MCF 10A (cell line): ENCODE measurements at regions not wholly inside any gene's neighbourhood (a gene's known extent, or its start where the extent isn't known, plus 50 kb on each side); places are given as distances from the start of the nearest gene placed in this dataset.

Experiments used
- BruUV-seq: library from RNA; stranded (reverse); fragments of 400-500 nt; replicated peaks from 2 replicates; lab custom pipeline; 2021; lab: Mats Ljungman, UMichigan
- CTCF ChIA-PET: fragments of 300-600 bp; sonication (Branson Sonifier 250); formaldehyde crosslinking; extraction: SDS; loops from one replicate; lab custom pipeline; 2021; ENCODE audit warnings: antibody characterized with exemption, inconsistent platforms; lab: Yijun Ruan, JAX
- POLR2A ChIA-PET: fragments of 300-600, 350-650 bp; sonication (Branson Sonifier 250); formaldehyde crosslinking; extraction: SDS; loops from one replicate; lab custom pipeline; 2020; ENCODE audit warnings: antibody characterized with exemption, inconsistent platforms; lab: Yijun Ruan, JAX
- DNase-seq: peaks from one replicate; pipeline ENCODE4 v3.0.0-alpha.2; 2018; ENCODE audit not compliant: unreplicated experiment
- H3K27ac Mint-ChIP-seq: one replicate; pipeline ENCODE4 v1.8.0; 2022; ENCODE audit warnings: mild to moderate bottlenecking, low read depth, mixed read lengths; ENCODE audit not compliant: unreplicated experiment
- H3K27me3 Mint-ChIP-seq: one replicate; pipeline ENCODE4 v1.8.0; 2022; ENCODE audit warnings: mixed read lengths; ENCODE audit not compliant: insufficient read depth, unreplicated experiment
- H3K36me3 Mint-ChIP-seq: one replicate; pipeline ENCODE4 v1.8.0; 2022; ENCODE audit warnings: mild to moderate bottlenecking, moderate library complexity, mixed read lengths; ENCODE audit not compliant: insufficient read depth, unreplicated experiment
- H3K4me1 Mint-ChIP-seq: one replicate; pipeline ENCODE4 v1.8.0; 2022; ENCODE audit warnings: mixed read lengths; ENCODE audit not compliant: insufficient read depth, unreplicated experiment
- H3K4me3 Mint-ChIP-seq: one replicate; pipeline ENCODE4 v1.8.0; 2022; ENCODE audit warnings: mild to moderate bottlenecking, moderate library complexity, mixed read lengths; ENCODE audit not compliant: unreplicated experiment
- H3K9me3 Mint-ChIP-seq: one replicate; pipeline ENCODE4 v1.8.0; 2022; ENCODE audit warnings: mixed read lengths; ENCODE audit not compliant: unreplicated experiment
- intact Hi-C: fragments of 100-400 bp; cut with micrococcal nuclease; formaldehyde crosslinking; loops from 2 replicates; pipeline ENCODE4 v1.14.1; 2022
- TF ChIP-seq, protein P1 (sequence below): fragments of 200-600 bp; IDR thresholded peaks from one replicate; pipeline ENCODE4 v1.8.0; 2022; ENCODE audit warnings: antibody characterized with exemption, mild to moderate bottlenecking; ENCODE audit not compliant: unreplicated experiment

DNA sequence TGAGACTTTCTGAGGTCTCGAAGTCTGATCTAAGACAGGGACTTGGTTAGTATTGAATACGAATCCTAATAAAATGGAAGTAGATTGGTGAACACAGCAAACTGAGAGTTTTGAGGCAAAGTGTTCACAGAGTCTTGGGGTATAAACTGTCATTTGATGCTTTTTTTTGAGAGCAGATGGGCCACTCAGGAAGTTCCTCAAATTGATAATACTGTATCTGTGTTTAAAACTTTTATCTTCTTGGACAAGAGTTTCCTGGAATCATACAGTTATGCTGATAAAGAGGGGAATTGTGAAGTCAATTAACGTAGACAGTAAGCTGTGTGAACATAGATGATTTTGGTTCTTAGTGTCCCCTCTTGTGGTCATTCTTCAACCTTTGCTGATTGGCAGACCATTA is 80.0 kb upstream of the CLPB start:
- no TSS peak for BruUV-seq
- no peaks in the 10 kb centered on the region for H3K4me1 Mint-ChIP-seq
- no peak overlapping the region for H3K27ac Mint-ChIP-seq
- H3K4me3 Mint-ChIP-seq: no peak overlapping the region
- TF ChIP-seq, protein P1, sequence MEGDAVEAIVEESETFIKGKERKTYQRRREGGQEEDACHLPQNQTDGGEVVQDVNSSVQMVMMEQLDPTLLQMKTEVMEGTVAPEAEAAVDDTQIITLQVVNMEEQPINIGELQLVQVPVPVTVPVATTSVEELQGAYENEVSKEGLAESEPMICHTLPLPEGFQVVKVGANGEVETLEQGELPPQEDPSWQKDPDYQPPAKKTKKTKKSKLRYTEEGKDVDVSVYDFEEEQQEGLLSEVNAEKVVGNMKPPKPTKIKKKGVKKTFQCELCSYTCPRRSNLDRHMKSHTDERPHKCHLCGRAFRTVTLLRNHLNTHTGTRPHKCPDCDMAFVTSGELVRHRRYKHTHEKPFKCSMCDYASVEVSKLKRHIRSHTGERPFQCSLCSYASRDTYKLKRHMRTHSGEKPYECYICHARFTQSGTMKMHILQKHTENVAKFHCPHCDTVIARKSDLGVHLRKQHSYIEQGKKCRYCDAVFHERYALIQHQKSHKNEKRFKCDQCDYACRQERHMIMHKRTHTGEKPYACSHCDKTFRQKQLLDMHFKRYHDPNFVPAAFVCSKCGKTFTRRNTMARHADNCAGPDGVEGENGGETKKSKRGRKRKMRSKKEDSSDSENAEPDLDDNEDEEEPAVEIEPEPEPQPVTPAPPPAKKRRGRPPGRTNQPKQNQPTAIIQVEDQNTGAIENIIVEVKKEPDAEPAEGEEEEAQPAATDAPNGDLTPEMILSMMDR: no peak
- intact Hi-C loops: no loop called here
- no peaks in the 10 kb centered on the region for H3K27me3 Mint-ChIP-seq
- no peaks in the 10 kb centered on the region for H3K36me3 Mint-ChIP-seq
- DNase-seq: no peak
- ChIA-PET POLR2A (no interaction called here), CTCF (interaction anchor here (1.2 kb wide), 1 partner anchor 21 kb away, joined by 3 read pairs; no protein-coding TSS in a partner anchor)
- H3K9me3 Mint-ChIP-seq: peaks cover 17% of the 10 kb centered on the region

DNA sequence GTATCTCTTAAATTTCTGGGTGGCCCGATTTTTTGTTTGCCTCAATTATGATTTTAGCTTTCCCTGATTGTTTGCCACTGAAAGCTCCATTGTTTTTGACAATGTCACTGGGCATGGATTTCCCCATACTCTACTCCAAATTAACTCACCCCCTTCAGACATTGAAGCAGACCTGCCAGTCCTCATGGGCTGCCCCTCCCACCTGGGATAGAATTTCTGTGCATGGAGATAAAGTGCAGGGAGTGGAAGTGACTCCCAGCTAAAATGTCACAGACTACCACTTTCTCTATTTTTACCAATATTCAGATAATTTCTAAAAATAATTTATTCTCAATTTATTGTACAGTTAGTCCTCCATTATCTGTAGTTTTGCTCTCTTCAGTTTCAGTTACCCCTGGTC is 79.1 kb upstream of the CLPB start:
- H3K4me1 Mint-ChIP-seq: no peaks in the 10 kb centered on the region
- intact Hi-C loops: no loop called here
- BruUV-seq: no TSS peak
- TF ChIP-seq, protein P1: no peak
- no peak overlapping the region for H3K27ac Mint-ChIP-seq
- peaks cover 17% of the 10 kb centered on the region for H3K9me3 Mint-ChIP-seq
- no peaks in the 10 kb centered on the region for H3K36me3 Mint-ChIP-seq
- H3K27me3 Mint-ChIP-seq: no peaks in the 10 kb centered on the region
- POLR2A ChIA-PET: no interaction called here
- no peak overlapping the region for H3K4me3 Mint-ChIP-seq
- CTCF ChIA-PET: interaction anchor here (0.7 to 1.1 kb wide), 2 partner anchors 42 to 59 kb away, joined by 3 to 4 read pairs; no protein-coding TSS in a partner anchor
- DNase-seq: no peak

DNA sequence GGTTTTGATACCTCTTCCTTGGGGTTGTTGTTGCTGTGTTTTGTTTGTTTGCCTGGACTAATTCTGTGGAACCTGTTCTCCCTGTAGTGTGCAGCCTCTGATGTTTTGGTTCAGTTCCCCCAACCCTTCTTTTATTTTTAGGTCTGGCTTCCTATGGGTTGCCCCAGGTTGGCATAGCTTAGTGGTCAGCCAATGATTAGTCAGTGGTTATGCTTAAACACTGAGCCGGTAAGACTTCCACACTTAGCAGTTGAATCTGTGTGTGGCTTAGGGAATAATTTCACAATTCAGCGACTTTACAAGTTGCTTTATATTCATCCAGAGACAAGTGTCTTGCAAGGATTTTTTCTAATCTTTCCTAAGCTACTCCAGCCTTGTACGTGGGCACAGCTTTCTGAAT is 78.6 kb upstream of the CLPB start:
- Mint-ChIP-seq H3K4me3 (no peak overlapping the region), H3K27ac (no peak overlapping the region), H3K36me3 (no peaks in the 10 kb centered on the region), H3K4me1 (no peaks in the 10 kb centered on the region), H3K27me3 (no peaks in the 10 kb centered on the region), H3K9me3 (peaks cover 17% of the 10 kb centered on the region)
- TF ChIP-seq, protein P1: no peak
- POLR2A ChIA-PET: no interaction called here
- CTCF ChIA-PET: interaction anchor here (0.7 to 1.1 kb wide), 2 partner anchors 42 to 60 kb away, joined by 3 to 4 read pairs; no protein-coding TSS in a partner anchor
- DNase-seq: no peak
- intact Hi-C loops: no loop called here
- no TSS peak for BruUV-seq

DNA sequence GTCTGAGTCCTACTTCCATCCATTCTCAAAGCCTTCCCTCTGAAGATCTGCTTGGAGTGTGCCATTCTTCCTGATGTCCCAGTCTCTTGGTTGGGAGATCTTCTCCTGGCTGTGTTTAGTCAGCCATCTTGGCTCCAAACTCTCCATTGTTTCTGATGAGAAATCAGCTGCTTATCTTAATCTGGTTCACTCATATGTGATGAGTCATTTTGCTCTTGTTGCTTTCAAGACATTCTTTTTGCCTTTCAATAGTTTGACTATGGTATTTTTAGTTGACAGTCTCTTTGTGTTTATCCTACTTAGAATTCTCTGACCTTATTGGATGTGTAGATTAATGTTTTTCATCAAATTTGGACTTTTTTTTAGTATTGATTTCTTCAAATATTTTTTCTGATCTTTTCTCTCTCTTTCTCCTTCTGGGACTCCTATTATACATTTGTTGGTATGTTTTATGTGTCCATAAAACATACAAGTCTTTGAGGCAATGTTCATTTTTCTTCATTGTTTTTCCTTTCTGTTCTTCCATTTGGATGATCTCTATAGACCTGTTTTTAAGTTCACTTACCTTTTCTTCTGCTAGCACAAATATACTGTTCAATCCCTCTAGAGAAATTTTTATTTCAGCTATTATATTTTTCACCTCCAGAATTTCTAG is 77.2 kb upstream of the CLPB start:
- no peak for DNase-seq
- Mint-ChIP-seq H3K27me3 (no peaks in the 10 kb centered on the region), H3K4me3 (no peak overlapping the region), H3K36me3 (no peaks in the 10 kb centered on the region), H3K4me1 (no peaks in the 10 kb centered on the region), H3K9me3 (peaks cover 24% of the 10 kb centered on the region), H3K27ac (no peak overlapping the region)
- ChIA-PET CTCF (no interaction called here), POLR2A (interaction anchor here (0.6 to 0.7 kb wide), 3 partner anchors 9 to 1087 kb away, joined by 3 read pairs; no protein-coding TSS in a partner anchor)
- TF ChIP-seq, protein P1: no peak
- intact Hi-C loops: no loop called here
- BruUV-seq: no TSS peak
